GM23338 (cell line): ENCODE measurements at regions not wholly inside any gene's neighbourhood (a gene's known extent, or its start where the extent isn't known, plus 50 kb on each side); places are given as distances from the start of the nearest gene placed in this dataset.

Experiments
- ATAC-seq: fragments of 200-7000 bp; cut with Tn5 transposase; 3 replicates; pipeline ENCODE4 v1.9.1; 2020
- DNase-seq: peaks from one replicate; pipeline ENCODE4 v3.0.0-alpha.2; 2015; ENCODE audit warnings: low spot score
- H2AFZ ChIP-seq: fragments of 200-600 bp; sonication (generic); 2 replicates; pipeline ENCODE4 v1.8.0; 2016; ENCODE audit warnings: antibody characterized with exemption, mild to moderate bottlenecking, moderate library complexity
- H3F3A ChIP-seq: fragments of 200-600 bp; sonication (generic); replicated peaks from 2 replicates; pipeline ENCODE4 v1.8.0; 2017; ENCODE audit warnings: antibody characterized with exemption, mixed run types, low read depth
- H3K27ac ChIP-seq: fragments of 200-600 bp; sonication (generic); 2 replicates; pipeline ENCODE4 v1.6.1; 2016; ENCODE audit warnings: low read depth
- H3K27me3 ChIP-seq: fragments of 200-600 bp; sonication (generic); 2 replicates; pipeline ENCODE4 v1.8.0; 2016; ENCODE audit warnings: mild to moderate bottlenecking, mixed run types, moderate library complexity; ENCODE audit not compliant: insufficient read depth
- H3K36me3 ChIP-seq: fragments of 200-600 bp; sonication (generic); 2 replicates; pipeline ENCODE4 v1.8.0; 2016; ENCODE audit warnings: mild to moderate bottlenecking; ENCODE audit not compliant: insufficient read depth
- H3K4me1 ChIP-seq: fragments of 200-600 bp; sonication (generic); 2 replicates; pipeline ENCODE4 v1.8.0; 2016; ENCODE audit warnings: mild to moderate bottlenecking, moderate library complexity; ENCODE audit not compliant: insufficient read depth
- H3K4me2 ChIP-seq: fragments of 200-600 bp; sonication (generic); 2 replicates; pipeline ENCODE4 v1.7.1; 2017; ENCODE audit warnings: mixed run types
- H3K4me3 ChIP-seq: fragments of 200-600 bp; sonication (generic); 2 replicates; pipeline ENCODE4 v1.6.1; 2016; ENCODE audit warnings: mixed run types
- H3K79me2 ChIP-seq: fragments of 200-600 bp; sonication (generic); replicated peaks from 2 replicates; pipeline ENCODE4 v1.8.0; 2017; ENCODE audit warnings: mild to moderate bottlenecking; ENCODE audit not compliant: insufficient read depth
- H3K9me2 ChIP-seq: fragments of 200-600 bp; sonication (generic); 2 replicates; pipeline ENCODE4 v1.8.0; 2017; ENCODE audit not compliant: insufficient read depth
- H4K20me1 ChIP-seq: fragments of 200-600 bp; sonication (generic); replicated peaks from 2 replicates; pipeline ENCODE4 v1.8.0; 2017; ENCODE audit warnings: mild to moderate bottlenecking; ENCODE audit not compliant: insufficient read depth
- H3K27ac Mint-ChIP-seq: 2 replicates; pipeline ENCODE4 v1.8.0; 2020; ENCODE audit warnings: inconsistent platforms, mild to moderate bottlenecking, moderate library complexity, mixed read lengths
- H3K27me3 Mint-ChIP-seq: 3 replicates; pipeline ENCODE4 v1.8.0; 2022; ENCODE audit warnings: low read depth, mild to moderate bottlenecking, moderate library complexity, mixed read lengths, inconsistent platforms; ENCODE audit not compliant: insufficient read depth, poor library complexity
- H3K36me3 Mint-ChIP-seq: 3 replicates; pipeline ENCODE4 v1.8.0; 2021; ENCODE audit warnings: low read depth, mild to moderate bottlenecking, inconsistent platforms, moderate library complexity, mixed read lengths
- H3K4me1 Mint-ChIP-seq: 3 replicates; pipeline ENCODE4 v1.8.0; 2020; ENCODE audit warnings: mild to moderate bottlenecking, inconsistent platforms, mixed read lengths
- H3K4me3 Mint-ChIP-seq: 3 replicates; pipeline ENCODE4 v1.8.0; 2021; ENCODE audit warnings: moderate library complexity, mild to moderate bottlenecking, inconsistent platforms, mixed read lengths
- H3K9me3 Mint-ChIP-seq: 3 replicates; pipeline ENCODE4 v1.8.0; 2020; ENCODE audit warnings: moderate library complexity, mild to moderate bottlenecking, inconsistent platforms, mixed read lengths
- CREB1 ChIP-seq: fragments of 250-450 bp; sonication (Bioruptor Pico); IDR thresholded peaks from 2 replicates; pipeline ENCODE4 v1.5.0; 2020; ENCODE audit warnings: low read depth, mild to moderate bottlenecking, moderate library complexity
- CTCF ChIP-seq, 2 experiments: fragments of 200-600 bp in 1 of 2; sonication (generic) in 1 of 2; conservative IDR thresholded peaks; 2 replicates each; pipeline versions ENCODE4 v1.5.1 to v1.6.1; 2016 to 2017; ENCODE audit warnings: antibody characterized with exemption in 2 of 2, low read depth in 2 of 2, mild to moderate bottlenecking in 2 of 2, moderate library complexity in 1 of 2
- ETS1 ChIP-seq: IDR thresholded peaks from 2 replicates; pipeline ENCODE4 v1.6.1; 2016; ENCODE audit warnings: antibody characterized with exemption
- EZH2 ChIP-seq: fragments of 200-600 bp; sonication (generic); IDR thresholded peaks from one replicate; pipeline ENCODE4 v1.8.0; 2017; ENCODE audit warnings: antibody characterized with exemption, mild to moderate bottlenecking, low read depth; ENCODE audit not compliant: unreplicated experiment
- EZH2phosphoT487 ChIP-seq: fragments of 200-600 bp; sonication (generic); IDR thresholded peaks from one replicate; pipeline ENCODE4 v1.8.1; 2018; ENCODE audit warnings: antibody characterized with exemption; ENCODE audit not compliant: unreplicated experiment
- NANOG ChIP-seq: IDR thresholded peaks from 2 replicates; pipeline ENCODE4 v1.6.1; 2016; ENCODE audit warnings: antibody characterized with exemption, borderline replicate concordance
- POLR2AphosphoS5 ChIP-seq: IDR thresholded peaks from 2 replicates; pipeline ENCODE4 v1.6.1; 2016; ENCODE audit warnings: antibody characterized with exemption, low read depth
- REST ChIP-seq: IDR thresholded peaks from one replicate; pipeline ENCODE4 v1.6.1; 2018; ENCODE audit warnings: antibody characterized with exemption; ENCODE audit not compliant: unreplicated experiment
- STAT1 ChIP-seq: IDR thresholded peaks from one replicate; pipeline ENCODE4 v1.6.1; 2016; ENCODE audit warnings: antibody characterized with exemption; ENCODE audit not compliant: unreplicated experiment
- ZNF114 ChIP-seq: fragments of 250-450 bp; sonication (Bioruptor Pico); IDR thresholded peaks from 2 replicates; pipeline ENCODE4 v1.5.0; 2020; ENCODE audit warnings: mild to moderate bottlenecking, moderate library complexity
- ZNF331 ChIP-seq: fragments of 250-450 bp; sonication (Bioruptor Pico); IDR thresholded peaks from 2 replicates; pipeline ENCODE4 v1.5.0; 2020; ENCODE audit warnings: low read depth, mild to moderate bottlenecking, moderate library complexity
- ZNF462 ChIP-seq: fragments of 250-450 bp; sonication (Bioruptor Pico); IDR thresholded peaks from 2 replicates; pipeline ENCODE4 v1.5.0; 2020; ENCODE audit warnings: mild to moderate bottlenecking, moderate library complexity

GRCh38 chr9:78858266-78858665 is 561.3 kb downstream of the PSAT1 start:
- TF ChIP-seq EZH2 (no peak), ZNF114 (CRISPR knock-in tag) (no peak), CTCF (conservative IDR thresholded peaks at IDR 0.05; ENCODE audit: low read depth in 2 of 2) (no peak), ZNF462 (CRISPR knock-in tag) (no peak), STAT1 (no peak), CREB1 (no peak), ZNF331 (CRISPR knock-in tag) (no peak), EZH2phosphoT487 (no peak), POLR2AphosphoS5 (no peak), ETS1 (no peak), NANOG (no peak), REST (no peak)
- Histone ChIP-seq H3K27me3 (no peaks in the 10 kb centered on the region), H3K36me3 (no peaks in the 10 kb centered on the region), H3K79me2 (no peaks in the 10 kb centered on the region), H3F3A (no peaks in the 10 kb centered on the region), H3K4me3 (no peak overlapping the region), H3K27ac (no peak overlapping the region), H4K20me1 (no peaks in the 10 kb centered on the region), H3K4me2 (no peak overlapping the region), H3K9me2 (no peaks in the 10 kb centered on the region), H3K4me1 (no peaks in the 10 kb centered on the region), H2AFZ (no peak overlapping the region)
- Mint-ChIP-seq H3K9me3 (no peaks in the 10 kb centered on the region), H3K4me1 (0 out of 3 replicates have a peak, but pooled peaks cover 2% of the 10 kb centered on the region), H3K27ac (no peak overlapping the region), H3K36me3 (no peaks in the 10 kb centered on the region), H3K27me3 (peaks cover 4% of the 10 kb centered on the region), H3K4me3 (no peak overlapping the region)
- no peak for ATAC-seq
- DNase-seq: no peak
